Middle frontal gyrus (tissue), 1 donor: ENCODE measurements at regions not wholly inside any gene's neighbourhood (a gene's known extent, or its start where the extent isn't known, plus 50 kb on each side); places are given as distances from the start of the nearest gene placed in this dataset.

Experiments used
- DNase-seq: peaks from one replicate; pipeline ENCODE4 v3.0.0-alpha.2; 2015; ENCODE audit warnings: low spot score; ENCODE audit errors: extremely low spot score

DNA sequence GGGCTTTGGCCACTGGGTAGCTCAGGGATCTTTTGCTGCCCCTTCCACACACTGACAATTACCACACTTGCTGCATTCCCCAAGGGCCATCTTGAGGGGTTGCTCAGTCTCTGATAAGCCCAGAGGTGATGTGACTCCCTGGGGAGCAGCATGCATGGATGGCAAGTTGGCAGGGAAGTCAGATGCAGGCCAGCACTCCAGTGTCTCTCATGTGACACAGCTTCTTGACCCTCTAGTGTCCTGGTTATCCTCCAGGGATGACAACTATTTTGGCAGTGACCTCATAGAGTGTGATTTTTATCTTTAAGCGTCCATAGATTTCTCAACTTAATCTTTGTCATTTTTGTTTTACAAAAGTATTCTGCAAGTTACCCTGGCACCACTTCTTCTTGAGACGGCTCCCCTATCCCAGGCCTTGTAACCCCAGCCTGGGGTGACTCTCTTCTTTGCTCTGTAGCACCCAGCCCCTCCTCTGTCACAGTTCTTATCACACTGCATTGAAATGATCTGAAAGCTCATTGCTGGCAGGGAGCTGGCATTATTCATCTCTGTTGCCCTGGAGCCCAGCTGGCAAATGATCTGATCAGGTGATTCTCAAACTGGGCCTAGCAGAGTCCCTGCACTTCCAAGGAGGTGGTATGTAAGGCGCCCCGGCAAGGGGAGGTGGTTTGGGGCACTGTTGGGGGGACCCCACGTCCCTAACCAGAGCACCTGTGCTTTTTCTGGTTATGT, 72.6 kb downstream of the TENT5C start:
- DNase-seq = no peak

DNA sequence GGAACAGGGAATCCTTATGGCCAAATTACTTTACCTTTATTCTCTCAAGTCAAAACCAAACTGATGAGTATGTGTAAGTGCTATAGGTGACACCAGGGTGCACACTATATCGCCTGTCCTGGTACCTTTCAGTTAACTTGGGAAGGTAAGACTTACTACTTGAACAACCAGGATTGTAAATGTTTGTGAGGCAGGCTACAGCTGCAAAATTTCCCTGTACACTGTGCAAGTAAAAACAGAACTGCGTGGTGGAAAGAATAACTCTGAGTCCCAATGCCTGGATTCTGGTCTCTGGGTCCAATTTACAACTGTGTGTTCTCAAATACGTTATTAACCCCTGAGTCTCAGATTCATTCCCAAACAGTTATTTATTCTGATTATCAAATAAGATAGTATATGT, 73.5 kb downstream of the TENT5C start:
- no peak for DNase-seq

DNA sequence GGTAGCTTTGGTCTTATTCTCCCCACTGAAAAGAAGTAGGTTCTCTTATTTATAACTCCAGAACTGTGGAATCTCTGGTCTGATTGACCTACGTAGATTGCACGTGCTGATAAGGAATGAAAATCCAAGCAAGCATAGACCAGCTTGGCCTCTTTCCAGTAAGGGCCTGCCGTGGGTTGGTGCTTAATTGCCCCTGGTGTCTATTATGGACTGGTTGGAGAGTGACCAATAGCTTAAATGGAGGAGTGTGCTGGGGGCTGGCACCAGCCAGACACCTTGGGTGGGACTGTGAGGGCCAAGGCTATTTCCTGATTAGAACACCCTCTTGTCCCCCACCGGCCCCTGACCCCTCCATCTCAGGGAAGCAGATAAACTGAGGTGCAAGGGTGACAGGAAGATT, 74.0 kb downstream of the TENT5C start:
- DNase-seq = no peak

DNA sequence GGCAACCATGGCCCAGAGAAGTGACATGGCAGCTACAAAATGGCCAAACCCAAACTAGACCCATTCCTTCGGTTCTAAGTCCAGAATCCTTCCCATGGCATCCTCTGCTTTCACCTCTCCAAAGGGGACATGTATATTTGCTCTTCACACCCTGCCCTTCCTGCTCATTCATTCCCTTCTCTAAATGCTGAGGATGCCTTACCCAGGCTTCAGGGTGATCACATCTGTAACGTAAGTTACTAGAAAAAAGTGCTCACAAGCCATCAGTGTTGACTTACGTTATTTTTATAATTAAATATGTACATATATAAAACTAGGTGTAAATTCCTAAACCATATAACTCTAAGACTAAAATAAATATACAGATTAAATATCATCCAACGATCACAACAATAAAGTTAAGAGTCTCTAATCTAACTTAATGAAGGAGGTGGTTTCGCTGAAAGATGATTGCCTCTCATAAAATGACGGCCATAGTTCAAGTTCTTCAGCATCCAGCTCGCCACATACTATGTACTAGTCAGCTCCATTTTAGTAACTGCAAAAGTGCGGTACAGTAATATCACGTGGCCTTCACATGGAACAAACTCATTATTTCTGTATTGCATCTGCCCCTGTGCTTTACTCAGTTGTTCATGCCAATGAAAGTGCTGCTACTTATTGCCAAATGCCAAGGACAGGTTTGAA, 74.6 kb downstream of the TENT5C start:
- no peak for DNase-seq

DNA sequence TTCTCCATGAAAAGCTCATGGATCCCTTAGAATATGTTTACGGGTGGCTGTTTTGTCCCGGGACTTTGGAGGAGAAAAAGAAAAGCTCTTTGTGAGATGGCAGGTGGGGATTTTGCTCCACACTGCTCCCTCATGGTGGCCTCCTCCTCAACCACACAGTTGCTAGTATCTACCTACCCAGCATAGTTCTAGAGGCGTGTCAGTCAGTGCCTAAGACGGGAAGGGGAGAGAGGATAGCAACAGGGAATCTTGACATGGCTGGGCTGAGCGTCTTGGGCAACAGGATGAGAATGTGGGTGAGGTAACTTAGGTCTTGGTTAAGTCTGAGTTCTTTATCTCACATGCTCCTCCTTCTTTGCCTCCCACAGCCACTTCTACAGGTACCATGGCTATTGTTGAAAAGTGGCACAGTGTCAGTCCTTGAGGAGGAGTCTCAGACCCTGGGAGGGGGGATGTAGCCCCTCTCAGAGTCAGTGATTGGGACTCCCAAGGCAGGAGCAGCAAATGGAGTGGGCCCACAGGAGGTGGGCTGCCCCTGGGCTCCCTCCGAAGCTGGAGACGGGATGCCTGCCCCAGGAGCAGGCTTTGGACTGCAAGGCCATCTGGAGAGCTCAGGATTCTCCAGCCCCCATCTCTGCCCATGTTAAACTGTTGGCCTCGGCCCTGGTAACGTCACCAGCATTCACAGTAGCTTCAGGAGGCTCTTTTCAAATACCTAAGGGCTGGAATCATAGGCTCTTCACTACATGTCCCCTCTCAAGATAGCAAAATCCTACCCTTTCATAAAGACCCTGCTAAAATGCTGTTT, 75.4 kb downstream of the TENT5C start:
- DNase-seq = no peak

DNA sequence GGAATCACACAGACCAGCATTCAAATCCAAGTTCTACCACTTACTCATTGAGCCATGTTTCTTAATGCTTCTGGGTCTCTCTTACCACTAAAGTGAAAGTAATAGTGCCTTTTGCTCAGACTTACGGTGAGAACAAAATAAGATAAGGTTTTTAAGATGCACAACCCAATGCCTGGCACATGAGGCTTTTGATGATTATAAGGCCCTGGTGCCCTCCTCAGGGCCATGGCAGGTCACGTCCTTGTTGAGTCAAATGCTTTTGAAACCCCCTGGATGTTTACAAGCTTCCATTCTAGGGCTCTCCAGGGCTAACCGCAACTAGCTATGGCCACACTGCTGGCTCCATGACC, 76.0 kb downstream of the TENT5C start:
- DNase-seq = no peak

DNA sequence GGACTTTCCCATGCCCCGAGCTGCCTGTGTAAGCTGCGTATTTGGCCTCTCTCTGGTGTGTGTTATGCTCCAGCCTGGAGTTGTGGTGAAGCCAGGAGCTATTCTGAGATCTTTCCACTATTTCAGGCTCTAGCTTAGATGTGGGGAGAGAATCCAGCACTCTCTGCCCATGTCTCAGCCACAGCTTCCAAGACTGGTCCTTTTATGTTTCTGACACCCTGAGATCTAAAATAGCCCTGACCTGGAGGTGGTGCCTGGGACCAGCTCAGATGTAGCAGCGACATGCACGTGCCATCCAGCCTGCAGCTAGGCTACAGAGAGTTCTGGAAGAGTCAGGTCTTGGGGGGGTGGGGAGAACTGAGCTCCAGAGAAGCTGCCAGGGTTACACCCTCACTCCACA, 76.5 kb downstream of the TENT5C start:
- DNase-seq = no peak

DNA sequence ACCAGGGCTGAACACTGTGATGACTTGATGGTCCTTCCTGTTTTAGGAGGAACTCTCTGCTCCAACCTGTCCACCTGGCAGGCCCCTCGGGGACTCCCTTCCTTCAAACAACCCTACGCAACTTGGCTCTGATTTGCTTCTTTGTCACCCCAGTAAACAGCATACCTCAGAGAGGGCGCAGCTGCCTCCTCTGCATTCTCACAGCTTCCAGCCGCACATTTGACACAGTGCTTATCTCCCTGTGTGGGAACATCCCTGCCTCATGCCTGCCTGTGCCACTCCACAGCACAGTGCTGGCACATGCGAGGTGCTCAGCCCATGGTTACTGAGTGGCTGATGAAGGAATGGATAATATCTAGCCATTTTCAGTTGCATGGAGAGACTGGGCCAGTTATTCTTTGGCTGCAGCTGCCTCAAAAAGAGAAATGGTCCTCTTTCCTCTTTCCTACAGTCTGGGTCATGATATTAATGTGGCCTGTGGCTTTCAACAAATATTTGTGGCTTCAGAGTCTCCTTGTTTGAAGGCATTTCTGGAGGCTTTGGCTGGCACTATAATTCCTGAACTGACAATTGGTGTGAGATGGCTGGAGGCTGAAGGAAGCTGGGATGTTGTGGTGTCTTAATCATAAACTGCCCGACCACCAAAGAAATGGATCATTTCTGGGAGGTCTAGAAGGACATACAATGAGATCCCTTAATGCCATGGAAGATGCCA, 77.9 kb downstream of the TENT5C start:
- DNase-seq = no peak

DNA sequence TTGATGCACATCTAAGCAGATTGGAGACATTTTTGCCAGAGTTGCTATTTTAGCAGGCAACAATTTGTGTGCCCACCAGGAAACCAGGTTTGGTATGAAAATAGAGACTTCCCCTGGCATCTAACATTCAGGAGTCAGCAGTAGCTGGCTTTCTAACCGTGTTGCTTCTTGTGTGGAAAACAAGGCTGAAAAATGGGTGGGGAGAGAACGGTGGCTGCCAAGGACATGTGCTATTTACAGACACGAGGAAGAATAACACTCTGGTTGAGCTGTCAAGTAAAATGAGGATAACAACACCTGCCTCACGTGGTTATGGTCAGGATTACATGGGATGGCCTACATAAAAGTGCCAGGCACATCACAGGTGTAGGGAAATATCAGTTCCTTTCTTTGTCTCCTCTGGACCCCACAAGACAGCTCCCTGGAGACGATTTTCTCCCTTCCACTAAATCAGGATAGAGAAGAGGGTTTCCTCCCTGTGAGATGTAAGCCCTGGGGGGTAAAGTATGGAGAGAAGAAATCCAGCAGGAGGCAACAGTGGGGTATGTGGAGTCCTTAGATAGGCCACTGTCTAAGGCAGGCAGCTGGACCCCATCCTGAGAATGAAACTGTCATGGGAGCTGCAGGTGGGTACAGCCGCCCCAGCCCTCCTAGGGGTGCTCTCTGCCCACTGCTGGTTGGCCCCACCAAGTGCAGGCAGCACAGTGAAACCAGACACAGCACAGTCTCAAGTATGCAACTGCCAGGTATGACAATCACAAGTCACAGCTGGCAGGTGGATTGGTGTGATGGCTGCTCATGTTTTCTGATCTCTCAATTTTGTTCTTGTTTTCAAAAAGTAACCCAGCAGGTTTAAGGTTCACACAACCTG, 80.3 kb downstream of the TENT5C start:
- DNase-seq = no peak

DNA sequence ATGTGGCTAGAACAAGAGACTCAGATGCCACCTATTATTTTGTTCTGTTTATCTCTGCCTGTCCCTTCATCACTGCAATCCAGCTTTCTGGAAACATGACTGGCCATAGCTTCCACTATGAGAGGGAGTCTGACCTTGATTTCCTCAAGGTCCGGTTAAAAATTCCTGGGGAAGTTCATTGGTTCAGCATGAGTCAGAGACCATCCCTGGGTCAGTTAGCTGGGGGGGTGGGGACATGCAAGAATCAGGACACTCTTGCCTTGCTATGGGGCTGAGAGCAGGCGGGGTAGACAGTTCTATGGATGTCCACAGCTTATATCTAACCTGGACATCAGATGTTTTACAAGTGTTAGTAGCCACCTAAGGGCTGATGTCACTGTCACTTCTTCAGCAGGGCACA, 81.1 kb downstream of the TENT5C start:
- DNase-seq = no peak

DNA sequence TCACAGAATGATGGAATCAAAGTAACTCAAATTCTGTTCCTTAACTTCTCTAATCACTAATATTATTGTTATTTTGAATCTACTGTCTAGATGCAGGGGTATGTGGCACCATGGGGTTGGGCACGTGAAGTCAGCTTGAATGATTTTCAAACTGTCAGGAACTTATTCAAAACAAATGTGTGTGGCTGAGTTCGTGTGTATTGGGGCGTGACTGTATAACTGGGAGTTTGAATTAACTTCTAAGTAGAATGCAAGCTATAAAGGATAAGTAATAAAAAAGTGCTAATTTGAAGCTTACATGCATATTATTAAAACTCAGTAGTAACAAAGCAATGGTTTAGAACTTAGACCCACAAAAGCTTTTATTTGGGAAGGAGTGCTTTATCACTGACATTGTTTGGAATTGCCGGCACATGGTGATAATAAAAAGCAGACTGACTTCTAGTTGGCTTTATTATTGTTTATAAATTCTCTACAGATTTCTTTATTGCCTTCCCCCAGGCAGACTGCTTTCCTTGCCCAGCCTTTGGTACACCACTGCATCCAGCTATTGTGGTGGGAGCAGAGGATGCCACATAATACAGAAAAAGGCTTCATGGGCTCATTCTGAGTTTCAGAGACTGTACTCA, 84.3 kb downstream of the TENT5C start:
- DNase-seq = no peak

DNA sequence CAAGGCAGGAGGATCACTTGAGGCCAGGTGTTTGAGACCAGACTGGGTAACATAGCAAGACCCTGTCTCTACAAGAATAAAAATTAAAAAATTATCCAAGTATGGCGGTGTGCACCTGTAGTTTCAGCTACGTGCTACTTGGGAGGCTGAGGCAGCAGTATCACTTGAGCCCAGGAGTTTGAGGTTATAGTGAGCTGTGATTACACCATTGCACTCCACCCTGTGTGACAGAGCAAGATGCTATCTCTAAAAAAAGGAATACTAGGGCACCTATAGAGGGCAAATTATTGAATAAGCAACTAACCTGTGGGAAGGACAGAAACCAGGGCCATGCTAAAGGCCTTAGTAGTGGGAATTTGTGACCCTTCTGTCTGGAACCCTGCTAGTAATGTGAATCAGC, 86.1 kb downstream of the TENT5C start:
- DNase-seq = no peak

DNA sequence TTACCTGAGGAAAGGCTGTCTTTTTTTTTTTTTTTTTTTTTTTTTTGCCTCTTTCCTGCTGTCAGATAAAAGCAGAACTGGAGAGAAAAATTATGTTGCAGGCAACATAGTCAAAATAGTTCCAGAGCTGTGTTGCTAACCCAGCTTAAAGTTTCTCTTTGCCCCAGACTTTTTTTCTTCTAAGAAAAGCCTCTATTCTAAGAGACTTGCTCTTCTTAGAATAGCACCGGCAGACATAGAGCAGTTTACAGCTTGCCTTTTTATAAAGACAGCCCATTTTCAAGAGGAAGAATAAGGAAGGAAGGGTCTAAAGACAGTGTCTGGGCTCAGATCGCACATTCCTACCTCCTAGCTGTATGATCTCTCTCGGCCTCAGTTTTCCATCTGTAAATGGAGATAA, 88.7 kb downstream of the TENT5C start:
- DNase-seq = no peak

DNA sequence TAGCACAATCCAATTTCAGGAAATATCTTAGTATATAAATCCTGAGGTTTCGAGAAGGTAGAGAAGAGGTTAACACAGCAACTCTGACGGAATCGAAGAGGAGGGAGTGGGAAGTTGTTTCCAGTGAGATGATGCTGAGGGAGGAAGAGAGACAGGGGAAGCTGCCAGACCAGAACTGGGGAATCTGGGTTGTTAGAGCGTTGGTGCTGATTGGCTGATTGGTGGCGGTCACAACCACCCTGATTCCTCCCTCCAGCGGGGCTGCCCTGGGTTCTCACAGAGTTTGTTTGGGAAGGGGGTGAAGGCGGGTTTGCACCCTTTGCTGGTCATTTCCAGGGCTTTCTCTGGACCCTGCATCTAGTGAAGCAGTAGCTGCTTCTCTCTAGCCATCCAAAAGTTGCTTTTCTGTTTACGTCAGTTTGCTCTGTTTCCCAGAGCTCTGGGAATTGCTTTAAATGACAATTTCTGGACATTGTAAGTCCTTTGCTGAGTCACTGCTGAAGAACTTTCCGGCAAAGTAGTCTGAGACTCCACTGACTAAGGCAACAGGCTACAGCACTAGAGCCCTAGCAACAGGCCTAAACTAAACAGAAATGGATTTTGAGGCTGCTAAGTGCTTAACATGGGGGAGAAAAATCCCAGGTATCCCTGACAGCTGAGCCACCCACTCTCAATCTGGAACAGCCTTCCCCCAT, 90.1 kb downstream of the TENT5C start:
- DNase-seq = no peak

DNA sequence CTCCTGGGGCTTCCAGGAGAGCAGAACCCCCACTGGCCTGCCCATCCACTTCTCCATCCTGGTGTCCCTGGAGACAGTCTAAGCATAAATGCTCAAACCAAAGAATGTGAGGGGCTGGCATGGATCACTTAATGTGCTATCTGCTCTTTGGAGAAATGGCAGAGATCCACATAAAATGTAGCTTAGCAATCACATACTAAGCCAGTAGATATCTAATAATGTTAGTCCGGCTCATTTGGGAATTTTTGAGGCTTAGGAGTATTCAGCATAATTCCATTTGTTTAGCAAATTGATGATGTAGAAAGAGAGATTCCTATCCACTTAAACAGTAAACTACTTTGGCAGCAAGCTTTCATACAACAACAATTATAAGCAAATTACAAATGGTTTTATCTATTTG, 90.7 kb downstream of the TENT5C start:
- DNase-seq = no peak

DNA sequence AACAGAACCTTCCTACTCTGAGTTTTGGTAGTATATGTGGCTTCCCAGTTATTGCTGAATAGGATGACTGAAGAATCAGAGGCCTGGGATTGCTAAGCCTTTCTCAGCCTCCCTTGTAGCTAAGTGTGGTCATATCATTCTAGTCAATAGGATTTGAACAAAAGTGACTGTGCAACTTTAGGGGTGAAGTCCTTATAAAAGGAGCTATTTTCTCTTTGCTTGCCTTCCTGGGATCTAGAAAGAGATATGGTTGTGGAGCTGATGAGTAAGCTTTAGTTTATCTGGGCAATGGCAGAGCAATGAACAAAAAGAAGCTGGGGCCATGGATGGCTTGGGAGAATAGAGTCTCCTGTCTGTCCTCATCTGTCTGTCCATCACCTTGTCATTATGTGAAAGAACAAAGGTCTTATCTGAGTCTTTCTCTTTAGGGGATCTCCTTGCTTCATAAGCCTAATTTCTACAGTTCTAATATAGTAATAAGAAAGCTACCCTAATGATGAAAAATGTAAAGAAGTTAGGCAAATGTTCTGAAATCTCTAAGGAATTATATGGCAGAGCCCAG, 91.5 kb downstream of the TENT5C start:
- DNase-seq = no peak

DNA sequence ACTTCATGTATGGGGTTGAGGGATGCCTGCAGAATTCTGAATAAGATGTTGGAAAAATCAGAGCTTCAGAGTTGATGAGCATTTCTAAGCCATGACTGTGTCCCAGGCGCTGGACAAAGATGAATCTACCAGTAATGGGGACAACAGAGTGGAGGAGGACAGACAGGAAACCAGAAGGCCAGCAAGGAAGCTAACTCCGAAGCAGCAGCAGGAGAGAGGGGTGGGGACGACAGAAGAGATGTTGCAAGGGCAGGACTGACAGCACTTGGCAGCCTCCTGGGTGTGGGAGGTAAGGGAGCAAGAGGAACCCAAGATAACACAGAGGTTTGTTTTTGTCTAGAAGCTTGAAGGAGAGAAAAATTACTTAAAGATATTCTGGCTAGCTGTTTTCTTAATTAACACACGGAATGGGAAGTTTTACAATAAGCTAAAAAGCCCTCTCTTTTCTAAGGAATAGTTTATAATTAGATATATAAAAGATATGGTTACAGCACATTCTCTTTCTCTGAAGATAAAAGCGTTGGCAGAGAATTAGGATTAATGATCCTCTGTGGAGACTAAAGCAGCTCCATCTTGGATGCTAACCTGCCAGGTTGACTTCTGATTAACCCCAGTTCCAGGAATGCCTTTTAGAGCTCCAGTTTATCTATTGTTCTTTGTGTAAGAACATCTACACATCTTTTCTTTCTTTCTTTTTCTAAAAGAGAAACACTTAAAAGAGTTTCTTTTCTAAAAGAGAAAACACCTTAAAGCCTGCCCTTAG, 92.7 kb downstream of the TENT5C start:
- DNase-seq = no peak

DNA sequence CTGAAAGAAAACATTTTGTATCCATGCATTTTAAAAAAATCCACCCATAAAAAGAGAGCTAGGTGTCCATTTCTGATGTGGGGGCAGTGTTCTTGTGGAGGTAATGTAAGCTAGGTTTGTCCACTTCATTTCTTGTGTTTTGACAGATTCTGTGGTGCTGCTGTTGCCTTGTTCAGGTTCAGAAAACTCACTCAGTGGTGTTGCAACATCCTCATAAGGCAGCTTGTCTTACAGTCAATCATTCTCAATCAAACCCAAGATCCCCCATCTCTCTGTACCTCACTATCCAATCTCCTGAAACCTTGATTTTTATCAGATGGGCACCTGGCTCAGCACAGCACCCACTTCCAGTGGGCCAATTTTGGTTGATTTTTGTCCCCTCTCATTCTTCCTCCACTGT, 94.1 kb downstream of the TENT5C start:
- DNase-seq = no peak

DNA sequence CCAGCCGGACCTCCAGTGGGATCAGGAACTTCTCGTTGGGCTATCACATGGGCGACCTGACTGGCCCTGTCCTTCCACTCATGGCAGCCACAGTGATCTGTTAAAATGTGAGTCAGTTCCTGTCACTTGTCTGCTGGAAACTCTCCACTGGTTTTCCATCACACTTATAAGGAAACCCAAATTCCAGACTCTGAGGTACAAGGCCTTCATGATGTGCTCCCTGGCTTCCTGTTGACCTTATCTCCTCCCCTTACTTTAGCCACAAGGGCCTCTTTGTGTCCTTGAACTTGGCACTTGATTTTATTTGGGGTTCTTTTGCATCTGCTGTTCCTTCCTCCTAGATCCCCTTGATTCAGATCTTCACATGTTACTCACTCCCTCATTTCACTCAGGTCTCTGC, 96.8 kb downstream of the TENT5C start:
- DNase-seq = no peak
